ENCODE measurements at regions not wholly inside any gene's neighbourhood (a gene's known extent, or its start where the extent isn't known, plus 50 kb on each side); places are given as distances from the start of the nearest gene placed in this dataset.
A peak's percentile ranks its signal among the peaks of the same experiment; 100 is the strongest.
"Not testable (repeated sequence)": the region's sequence is repeated elsewhere in the genome, so short reads cannot be mapped to it uniquely, and the experiment has no call there.

DNA sequence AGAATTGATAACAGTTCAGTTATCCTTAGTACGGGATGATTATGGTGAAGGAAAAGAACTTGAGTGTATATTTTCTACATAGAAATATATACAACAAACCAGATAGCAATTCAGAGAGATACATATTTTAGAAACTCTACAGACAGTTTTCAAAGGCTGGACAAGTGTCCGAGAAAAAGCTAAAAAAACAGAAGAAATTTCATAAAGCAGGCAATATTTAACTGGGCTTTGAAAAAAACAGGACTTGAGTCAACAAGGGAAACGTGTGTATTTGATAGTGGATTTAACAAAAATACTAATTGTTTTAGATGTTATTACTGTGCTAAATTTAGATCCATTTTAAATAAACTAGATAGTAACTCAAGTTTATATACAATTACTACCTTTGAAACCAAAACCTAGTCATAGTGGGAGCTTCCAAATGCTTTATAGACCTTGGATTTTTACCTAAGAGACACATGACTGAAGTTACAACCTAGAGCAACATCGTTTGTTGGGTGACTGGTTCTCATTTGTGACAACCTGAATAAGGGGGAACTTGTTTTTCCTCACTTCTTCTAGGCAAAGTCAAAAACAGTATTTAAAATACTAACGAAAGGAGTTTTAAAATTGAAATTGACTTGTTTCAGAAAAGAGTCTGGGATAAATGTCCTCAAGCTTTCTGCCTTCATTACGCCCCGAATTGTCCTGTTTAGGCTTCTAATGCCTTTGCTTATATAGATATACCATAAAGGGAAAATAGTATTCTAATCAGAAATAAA, 116.7 kb upstream of the PRSS16 start:
- Histone ChIP-seq H3K4me3 (ENCODE audit: insufficient read depth, low read depth, low read length, poor library complexity, severe bottlenecking) (peak overlapping the region; percentile 41), H3K27me3 (replicated peaks; ENCODE audit: control insufficient read depth, insufficient read depth, low read length, poor library complexity, severe bottlenecking) (no peaks in the 10 kb centered on the region), H3K4me1 (ENCODE audit: control insufficient read depth, insufficient read depth, low read length, poor library complexity, severe bottlenecking) (peaks cover 7% of the 10 kb centered on the region), H3K9me3 (ENCODE audit: control insufficient read depth, low read length) (no peaks in the 10 kb centered on the region), H3K36me3 (ENCODE audit: control insufficient read depth, insufficient read depth, low read length) (no peaks in the 10 kb centered on the region), H3K27ac (ENCODE audit: insufficient read depth, low read length, poor library complexity, severe bottlenecking) (peak overlapping the region; percentile 68)
- no peak for DNase-seq

DNA sequence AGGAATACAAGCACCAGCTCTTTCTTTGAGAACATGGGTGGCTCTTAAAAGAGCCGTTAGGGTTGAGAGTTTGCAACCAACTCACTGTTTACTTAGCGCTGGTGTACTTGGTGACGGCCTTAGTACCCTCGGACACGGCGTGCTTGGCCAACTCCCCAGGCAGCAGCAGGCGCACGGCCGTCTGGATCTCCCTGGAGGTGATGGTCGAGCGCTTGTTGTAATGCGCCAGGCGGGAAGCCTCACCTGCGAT, 115.3 kb upstream of the PRSS16 start:
- not testable (repeated sequence) for DNase-seq; H3K4me1 ChIP-seq (ENCODE audit: control insufficient read depth, insufficient read depth, low read length, poor library complexity, severe bottlenecking); H3K27me3 ChIP-seq (replicated peaks; ENCODE audit: control insufficient read depth, insufficient read depth, low read length, poor library complexity, severe bottlenecking); H3K36me3 ChIP-seq (ENCODE audit: control insufficient read depth, insufficient read depth, low read length); H3K9me3 ChIP-seq (ENCODE audit: control insufficient read depth, low read length)
- Histone ChIP-seq H3K4me3 (ENCODE audit: insufficient read depth, low read depth, low read length, poor library complexity, severe bottlenecking) (peak overlapping the region; percentile 41), H3K27ac (ENCODE audit: insufficient read depth, low read length, poor library complexity, severe bottlenecking) (peak overlapping the region; percentile 68)

DNA sequence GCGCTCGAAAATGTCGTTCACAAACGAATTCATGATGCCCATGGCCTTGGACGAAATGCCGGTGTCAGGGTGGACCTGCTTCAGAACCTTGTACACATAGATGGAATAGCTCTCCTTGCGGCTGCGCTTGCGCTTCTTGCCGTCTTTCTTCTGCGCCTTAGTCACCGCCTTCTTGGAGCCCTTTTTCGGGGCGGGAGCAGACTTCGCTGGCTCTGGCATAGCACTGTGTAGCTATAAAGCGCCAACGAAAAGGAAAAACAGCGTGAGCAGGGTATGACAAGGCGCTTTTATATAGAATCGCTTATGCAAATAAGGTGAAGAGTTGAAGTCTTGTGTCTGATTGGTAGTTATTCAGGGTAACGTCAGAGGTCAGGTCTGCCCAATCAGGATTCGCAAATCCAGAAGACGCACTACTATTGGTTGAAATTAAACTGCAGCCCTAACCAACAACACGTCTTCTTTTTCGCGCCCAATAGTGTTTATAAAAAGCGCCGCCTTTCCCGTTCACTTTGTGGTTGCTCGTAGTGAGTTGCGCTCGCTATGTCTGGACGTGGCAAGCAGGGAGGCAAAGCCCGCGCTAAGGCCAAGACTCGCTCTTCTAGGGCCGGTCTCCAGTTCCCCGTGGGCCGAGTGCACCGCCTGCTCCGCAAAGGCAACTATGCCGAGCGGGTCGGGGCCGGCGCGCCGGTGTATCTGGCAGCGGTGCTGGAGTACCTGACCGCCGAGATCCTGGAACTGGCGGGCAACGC, 114.8 kb upstream of the PRSS16 start:
- peak overlapping the region; percentile 79 for H3K27ac ChIP-seq (ENCODE audit: insufficient read depth, low read length, poor library complexity, severe bottlenecking)
- no peaks in the 10 kb centered on the region for H3K36me3 ChIP-seq (ENCODE audit: control insufficient read depth, insufficient read depth, low read length)
- peak overlapping the region; percentile 71 for H3K4me3 ChIP-seq (ENCODE audit: insufficient read depth, low read depth, low read length, poor library complexity, severe bottlenecking)

DNA sequence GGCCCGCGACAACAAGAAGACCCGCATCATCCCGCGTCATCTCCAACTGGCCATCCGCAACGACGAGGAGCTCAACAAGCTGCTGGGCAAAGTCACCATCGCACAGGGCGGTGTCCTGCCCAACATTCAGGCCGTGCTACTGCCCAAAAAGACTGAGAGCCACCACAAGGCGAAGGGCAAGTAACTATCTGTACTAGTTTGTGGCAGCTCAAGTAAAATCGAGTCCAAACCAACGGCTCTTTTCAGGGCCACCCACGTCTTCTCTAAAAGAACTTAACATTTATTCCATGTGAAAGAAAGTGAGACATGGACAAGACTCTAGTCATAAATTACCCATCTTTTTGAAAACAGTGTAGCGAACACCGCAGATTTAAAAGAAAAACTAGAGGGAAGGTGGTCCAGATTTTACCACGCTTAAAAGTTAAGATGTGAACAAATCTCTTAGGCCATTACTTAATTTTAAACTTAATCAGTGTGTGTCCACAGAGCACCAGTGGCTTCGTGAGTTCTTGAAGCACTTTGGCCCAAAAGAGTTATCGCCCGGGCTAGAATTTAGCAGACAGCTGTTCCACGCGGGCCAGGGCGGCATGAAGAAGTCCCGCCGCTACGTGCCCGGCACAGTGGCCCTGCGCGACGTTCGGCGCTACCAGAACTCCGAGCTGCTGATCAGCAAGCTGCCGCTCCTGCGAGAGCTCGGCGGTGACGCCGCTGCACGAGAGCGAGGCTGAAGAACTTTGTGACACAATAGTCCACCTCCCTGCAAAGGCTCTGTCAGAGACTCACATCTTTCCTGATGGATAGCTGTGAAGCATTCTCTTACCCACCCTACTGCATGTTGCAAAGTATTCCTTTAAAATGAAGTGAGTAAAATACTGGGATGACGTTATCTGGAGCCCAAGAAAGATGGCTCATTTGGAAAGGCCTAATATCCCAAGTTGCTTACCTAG, 113.9 kb upstream of the PRSS16 start:
- DNase-seq: peak; percentile 41 to 54 (median 48)
- Histone ChIP-seq H3K4me1 (ENCODE audit: control insufficient read depth, insufficient read depth, low read length, poor library complexity, severe bottlenecking) (no peaks in the 10 kb centered on the region), H3K27ac (ENCODE audit: insufficient read depth, low read length, poor library complexity, severe bottlenecking) (peak overlapping the region; percentile 79), H3K27me3 (replicated peaks; ENCODE audit: control insufficient read depth, insufficient read depth, low read length, poor library complexity, severe bottlenecking) (no peaks in the 10 kb centered on the region), H3K36me3 (ENCODE audit: control insufficient read depth, insufficient read depth, low read length) (no peaks in the 10 kb centered on the region), H3K9me3 (ENCODE audit: control insufficient read depth, low read length) (no peaks in the 10 kb centered on the region), H3K4me3 (ENCODE audit: insufficient read depth, low read depth, low read length, poor library complexity, severe bottlenecking) (peak overlapping the region; percentile 71)

More for the DNA sequence above, 114.8 kb upstream of the PRSS16 start:
- Histone ChIP-seq H3K4me1 (ENCODE audit: control insufficient read depth, insufficient read depth, low read length, poor library complexity, severe bottlenecking) (no peaks in the 10 kb centered on the region), H3K27me3 (replicated peaks; ENCODE audit: control insufficient read depth, insufficient read depth, low read length, poor library complexity, severe bottlenecking) (no peaks in the 10 kb centered on the region), H3K9me3 (ENCODE audit: control insufficient read depth, low read length) (no peaks in the 10 kb centered on the region)
- peak; percentile 87 to 89 (median 89) for DNase-seq

DNA sequence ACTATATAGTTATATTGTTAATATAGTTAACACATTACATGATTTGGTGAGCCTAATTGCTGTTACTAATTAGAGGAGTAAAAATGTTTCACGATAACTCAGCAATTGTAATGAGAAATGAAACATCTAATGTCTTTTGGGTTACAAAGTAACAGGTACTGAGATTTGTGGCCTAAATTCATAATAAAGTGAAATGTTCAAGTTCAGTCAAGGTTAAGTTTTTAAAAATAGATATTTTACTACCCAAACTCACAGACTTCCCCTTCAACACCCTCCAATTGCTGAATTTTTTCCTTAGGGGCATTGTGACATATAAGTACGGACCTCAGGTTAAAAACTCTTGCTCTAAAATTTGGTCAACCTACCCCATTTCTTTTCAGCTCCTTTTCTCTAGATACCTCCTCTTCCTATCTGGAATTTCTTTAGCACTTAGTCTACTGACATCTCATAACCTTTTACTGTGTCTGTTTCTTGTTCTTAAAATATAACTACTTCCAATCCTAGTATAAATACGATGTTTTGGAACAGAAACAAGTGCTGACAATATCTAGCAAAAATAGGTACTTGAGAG, 112.3 kb upstream of the PRSS16 start:
- no peaks in the 10 kb centered on the region for H3K36me3 ChIP-seq (ENCODE audit: control insufficient read depth, insufficient read depth, low read length)
- no peak overlapping the region for H3K27ac ChIP-seq (ENCODE audit: insufficient read depth, low read length, poor library complexity, severe bottlenecking)
- no peaks in the 10 kb centered on the region for H3K27me3 ChIP-seq (replicated peaks; ENCODE audit: control insufficient read depth, insufficient read depth, low read length, poor library complexity, severe bottlenecking)
- no peak overlapping the region for H3K4me3 ChIP-seq (ENCODE audit: insufficient read depth, low read depth, low read length, poor library complexity, severe bottlenecking)
- no peak for DNase-seq
- H3K4me1 ChIP-seq (ENCODE audit: control insufficient read depth, insufficient read depth, low read length, poor library complexity, severe bottlenecking): peaks cover 7% of the 10 kb centered on the region
- H3K9me3 ChIP-seq (ENCODE audit: control insufficient read depth, low read length): no peaks in the 10 kb centered on the region

DNA sequence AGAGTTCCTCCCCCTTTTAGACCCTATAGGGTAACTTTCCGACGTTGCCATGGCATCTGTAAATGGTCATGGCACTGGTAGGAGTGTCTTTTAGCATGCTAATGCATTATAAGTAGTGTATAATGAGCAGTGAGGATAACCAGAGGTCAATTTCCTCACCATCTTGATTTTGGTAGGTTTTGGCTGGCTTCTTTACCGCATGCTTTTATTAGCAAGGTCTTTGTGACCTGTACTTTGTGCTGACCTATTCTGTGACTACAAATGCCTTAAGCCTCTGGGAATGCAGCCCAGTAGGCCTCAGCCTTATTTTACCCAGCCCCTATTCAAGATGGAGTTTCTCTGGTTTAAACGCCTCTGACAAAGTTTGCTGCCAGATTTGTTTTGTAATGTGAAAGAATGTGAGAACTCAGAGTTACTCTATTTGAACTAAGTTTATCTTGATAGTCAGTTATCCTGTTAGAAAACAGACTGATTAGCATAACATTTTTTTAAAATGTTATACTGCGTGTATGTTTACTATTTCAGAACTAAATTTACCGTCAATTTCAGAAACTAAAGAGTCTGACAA, 111.3 kb upstream of the PRSS16 start:
- Histone ChIP-seq H3K9me3 (ENCODE audit: control insufficient read depth, low read length) (no peaks in the 10 kb centered on the region), H3K27ac (ENCODE audit: insufficient read depth, low read length, poor library complexity, severe bottlenecking) (no peak overlapping the region), H3K36me3 (ENCODE audit: control insufficient read depth, insufficient read depth, low read length) (no peaks in the 10 kb centered on the region), H3K4me1 (ENCODE audit: control insufficient read depth, insufficient read depth, low read length, poor library complexity, severe bottlenecking) (peaks cover 7% of the 10 kb centered on the region), H3K27me3 (replicated peaks; ENCODE audit: control insufficient read depth, insufficient read depth, low read length, poor library complexity, severe bottlenecking) (no peaks in the 10 kb centered on the region), H3K4me3 (ENCODE audit: insufficient read depth, low read depth, low read length, poor library complexity, severe bottlenecking) (no peak overlapping the region)
- no peak for DNase-seq

DNA sequence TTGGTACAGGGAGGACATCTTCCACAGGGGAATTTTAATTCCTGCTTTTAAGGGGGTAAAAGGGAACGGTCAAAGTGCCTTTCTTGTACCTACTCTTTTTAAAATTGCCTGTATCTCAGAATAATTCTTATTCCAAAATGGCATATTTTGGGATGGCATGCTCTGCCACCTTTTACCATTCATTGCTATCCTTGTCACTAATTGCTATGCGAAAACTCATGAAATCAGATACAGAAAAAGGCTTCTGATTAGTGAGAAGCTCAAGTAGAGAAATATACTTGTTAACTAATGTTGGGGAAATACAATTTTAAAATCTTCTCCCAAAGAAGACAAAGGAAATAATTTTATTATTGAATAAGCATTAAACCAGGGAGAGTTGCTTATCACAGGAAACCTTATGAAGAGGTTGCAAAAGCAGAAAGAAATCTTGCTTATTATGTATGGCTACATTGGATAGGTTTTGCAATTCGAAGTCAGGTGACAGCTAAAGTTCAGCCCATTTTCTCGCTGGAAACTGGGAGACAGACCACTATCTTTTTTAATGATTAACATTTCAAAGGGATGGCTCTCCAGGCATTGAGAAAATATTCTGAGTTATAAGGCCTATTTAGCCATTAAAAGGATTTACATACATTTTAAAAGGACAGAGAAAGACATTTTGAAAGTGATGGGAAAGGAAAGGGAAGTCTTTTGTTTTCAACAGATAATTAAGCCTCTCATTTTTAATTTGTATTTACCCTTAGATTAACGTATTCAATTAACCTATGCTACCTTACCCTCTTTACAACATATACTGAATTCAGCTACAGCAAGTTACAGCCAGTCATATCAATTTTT, 110.3 kb upstream of the PRSS16 start:
- no peak overlapping the region for H3K27ac ChIP-seq (ENCODE audit: insufficient read depth, low read length, poor library complexity, severe bottlenecking)
- H3K36me3 ChIP-seq (ENCODE audit: control insufficient read depth, insufficient read depth, low read length): no peaks in the 10 kb centered on the region
- peaks cover 7% of the 10 kb centered on the region for H3K4me1 ChIP-seq (ENCODE audit: control insufficient read depth, insufficient read depth, low read length, poor library complexity, severe bottlenecking)
- no peak overlapping the region for H3K4me3 ChIP-seq (ENCODE audit: insufficient read depth, low read depth, low read length, poor library complexity, severe bottlenecking)
- no peak for DNase-seq
- no peaks in the 10 kb centered on the region for H3K9me3 ChIP-seq (ENCODE audit: control insufficient read depth, low read length)
- no peaks in the 10 kb centered on the region for H3K27me3 ChIP-seq (replicated peaks; ENCODE audit: control insufficient read depth, insufficient read depth, low read length, poor library complexity, severe bottlenecking)

DNA sequence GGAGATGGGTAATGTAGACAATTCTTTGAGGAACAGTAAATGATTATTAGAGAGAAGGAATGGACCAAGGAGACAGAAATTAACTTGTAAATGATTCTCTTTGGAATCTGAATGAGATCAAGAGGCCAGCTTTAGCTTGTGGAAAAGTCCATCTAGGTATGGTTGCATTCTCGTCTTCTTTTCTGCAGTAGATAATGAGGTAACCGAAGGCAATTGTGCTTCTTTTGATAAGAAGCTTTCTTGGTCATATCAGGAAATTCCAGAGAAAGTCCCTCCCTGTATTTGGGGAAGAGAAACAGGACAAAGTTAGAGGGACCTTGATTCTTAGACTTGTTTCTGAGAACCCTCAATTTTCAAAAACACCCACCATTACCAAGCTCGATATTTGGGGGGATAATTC, 109.1 kb upstream of the PRSS16 start:
- peaks cover 7% of the 10 kb centered on the region for H3K4me1 ChIP-seq (ENCODE audit: control insufficient read depth, insufficient read depth, low read length, poor library complexity, severe bottlenecking)
- H3K9me3 ChIP-seq (ENCODE audit: control insufficient read depth, low read length): no peaks in the 10 kb centered on the region
- H3K36me3 ChIP-seq (ENCODE audit: control insufficient read depth, insufficient read depth, low read length): no peaks in the 10 kb centered on the region
- H3K4me3 ChIP-seq (ENCODE audit: insufficient read depth, low read depth, low read length, poor library complexity, severe bottlenecking): no peak overlapping the region
- DNase-seq: no peak
- no peaks in the 10 kb centered on the region for H3K27me3 ChIP-seq (replicated peaks; ENCODE audit: control insufficient read depth, insufficient read depth, low read length, poor library complexity, severe bottlenecking)
- H3K27ac ChIP-seq (ENCODE audit: insufficient read depth, low read length, poor library complexity, severe bottlenecking): peak overlapping the region; percentile 91

All from effector memory CD4-positive, alpha-beta T cell (primary cell).